ENCODE measurements at regions not wholly inside any gene's neighbourhood (a gene's known extent, or its start where the extent isn't known, plus 50 kb on each side); places are given as distances from the start of the nearest gene placed in this dataset.
"Not testable (repeated sequence)": the region's sequence is repeated elsewhere in the genome, so short reads cannot be mapped to it uniquely, and the experiment has no call there.

DNA sequence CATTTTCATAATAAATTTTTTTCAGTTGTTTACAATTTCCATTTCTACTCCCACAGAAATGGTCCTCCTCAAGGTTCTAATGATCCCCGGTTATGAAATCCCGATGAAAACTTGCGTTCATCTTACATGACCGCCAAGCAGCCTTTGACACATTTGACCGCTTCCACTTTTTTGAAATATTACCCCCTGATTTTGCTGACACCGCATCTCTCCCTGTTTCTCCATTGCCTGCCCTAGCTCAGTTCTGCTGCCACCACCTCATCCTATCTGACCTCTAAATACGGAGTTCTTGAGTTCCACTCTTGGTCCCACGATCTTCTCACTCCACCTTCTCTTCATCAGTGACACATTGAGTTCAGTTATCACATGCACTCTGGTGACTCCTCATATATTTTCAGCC lies 74.1 kb downstream of the SLC35B3 start:
- no peak for DNase-seq

DNA sequence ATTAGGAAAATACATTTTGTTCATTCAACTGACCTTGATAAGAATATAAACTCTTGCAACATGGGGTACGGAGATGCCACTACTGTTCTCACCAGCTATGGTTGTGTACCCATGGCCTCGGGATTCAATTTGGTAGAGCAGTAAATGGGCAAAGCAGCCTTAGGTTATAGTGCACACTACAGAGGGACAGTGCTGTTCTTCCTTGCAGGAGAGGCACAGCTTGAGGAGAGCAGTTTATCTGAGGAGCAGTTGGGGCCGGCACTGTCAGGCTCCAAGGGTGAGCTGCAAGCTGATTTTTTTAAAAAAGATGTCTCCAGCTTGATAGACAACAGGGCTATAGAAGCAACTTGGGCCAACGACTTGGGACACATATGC lies 82.4 kb downstream of the SLC35B3 start:
- DNase-seq, result no peak

DNA sequence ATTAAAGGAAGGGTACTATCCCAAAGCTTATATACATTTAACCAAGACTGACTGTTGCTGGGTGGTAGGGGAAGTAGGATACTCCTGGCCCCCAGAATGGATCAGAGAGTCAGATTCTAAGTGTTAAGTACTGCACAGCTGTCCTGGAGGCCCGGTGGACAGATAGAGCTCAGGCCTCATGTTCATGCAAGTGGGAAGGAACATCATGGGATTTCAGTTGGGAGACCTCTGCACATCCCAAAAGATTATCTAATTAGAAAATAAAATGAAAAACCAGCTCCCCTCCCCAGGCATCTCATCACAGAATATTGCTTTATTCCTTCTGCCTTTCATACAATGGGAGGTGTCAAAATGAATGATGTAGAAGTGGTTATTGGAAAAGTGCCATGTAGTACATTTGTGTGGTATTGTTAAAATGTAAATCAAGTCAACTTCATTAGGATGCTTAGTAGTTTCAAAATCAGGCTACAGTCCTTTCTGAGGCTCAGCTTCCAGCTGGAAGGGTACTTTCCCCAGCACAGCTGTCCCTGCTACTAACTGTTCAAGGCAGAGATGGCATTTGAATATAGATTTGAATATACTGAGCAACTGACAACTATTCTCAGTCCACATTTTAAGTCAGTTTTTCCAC lies 82.9 kb downstream of the SLC35B3 start:
- no peak for DNase-seq

DNA sequence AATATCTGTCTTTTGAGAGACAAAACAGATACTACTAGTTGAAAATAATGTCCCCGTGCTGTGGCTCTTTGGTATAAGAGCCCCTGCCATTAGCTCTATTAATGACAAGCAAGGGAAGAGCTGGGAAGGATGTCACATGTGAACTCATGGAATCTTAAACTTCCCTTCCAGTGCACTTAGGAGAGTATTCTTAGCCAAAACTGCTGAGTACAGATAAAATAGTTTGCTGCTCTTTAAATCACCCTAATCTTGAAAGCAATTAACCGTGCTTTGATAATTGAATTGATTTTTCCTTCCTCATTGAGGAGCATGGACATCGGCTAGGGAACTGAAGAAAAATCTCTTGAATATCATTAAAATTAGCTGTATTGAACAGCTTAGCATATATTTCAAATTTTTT lies 91.7 kb downstream of the SLC35B3 start:
- DNase-seq, result no peak

DNA sequence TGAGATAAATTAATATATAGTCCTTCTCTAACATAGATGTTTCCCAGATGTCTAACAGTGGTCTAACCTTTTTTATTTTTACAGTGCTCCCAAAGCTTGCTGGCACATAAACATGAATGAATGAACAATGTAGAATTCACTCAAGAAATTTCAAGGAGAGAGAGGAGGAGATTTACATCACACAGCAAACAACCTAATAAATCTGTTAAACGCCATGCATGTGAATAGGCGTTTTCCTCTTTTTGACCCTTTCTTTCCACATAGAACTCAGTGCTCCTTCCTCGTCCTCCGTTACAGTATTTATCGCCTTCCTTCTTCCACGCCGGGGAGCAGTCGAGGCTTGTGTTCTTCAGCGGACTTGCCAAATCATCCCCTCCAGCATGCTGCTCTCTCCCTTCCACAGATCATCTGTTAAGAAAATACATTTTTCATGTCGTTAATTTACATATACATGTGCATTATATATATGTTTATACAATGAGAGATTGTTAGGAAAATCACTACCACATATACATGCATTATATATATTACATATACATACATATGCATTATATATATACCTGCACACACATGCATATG lies 93.0 kb downstream of the SLC35B3 start:
- no peak for DNase-seq

DNA sequence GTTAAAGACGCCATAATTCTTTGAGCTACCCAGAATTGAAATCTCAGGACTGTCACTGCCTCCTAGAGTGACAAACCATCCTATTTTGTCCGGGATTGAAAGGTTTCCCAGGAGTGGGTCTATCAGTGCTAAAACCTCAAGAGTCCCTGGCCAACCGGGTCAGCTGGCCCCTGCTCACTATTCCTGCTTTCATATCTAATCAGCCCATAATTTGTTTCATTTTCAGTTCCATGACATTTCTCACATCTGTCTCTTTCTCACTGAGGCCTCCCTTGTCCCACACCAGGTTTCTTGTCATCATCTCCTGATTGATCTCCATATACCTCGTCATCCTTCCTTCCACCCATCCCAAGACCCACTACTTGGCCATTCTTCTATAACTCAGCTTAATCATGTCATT lies 98.2 kb downstream of the SLC35B3 start:
- no peak for DNase-seq

DNA sequence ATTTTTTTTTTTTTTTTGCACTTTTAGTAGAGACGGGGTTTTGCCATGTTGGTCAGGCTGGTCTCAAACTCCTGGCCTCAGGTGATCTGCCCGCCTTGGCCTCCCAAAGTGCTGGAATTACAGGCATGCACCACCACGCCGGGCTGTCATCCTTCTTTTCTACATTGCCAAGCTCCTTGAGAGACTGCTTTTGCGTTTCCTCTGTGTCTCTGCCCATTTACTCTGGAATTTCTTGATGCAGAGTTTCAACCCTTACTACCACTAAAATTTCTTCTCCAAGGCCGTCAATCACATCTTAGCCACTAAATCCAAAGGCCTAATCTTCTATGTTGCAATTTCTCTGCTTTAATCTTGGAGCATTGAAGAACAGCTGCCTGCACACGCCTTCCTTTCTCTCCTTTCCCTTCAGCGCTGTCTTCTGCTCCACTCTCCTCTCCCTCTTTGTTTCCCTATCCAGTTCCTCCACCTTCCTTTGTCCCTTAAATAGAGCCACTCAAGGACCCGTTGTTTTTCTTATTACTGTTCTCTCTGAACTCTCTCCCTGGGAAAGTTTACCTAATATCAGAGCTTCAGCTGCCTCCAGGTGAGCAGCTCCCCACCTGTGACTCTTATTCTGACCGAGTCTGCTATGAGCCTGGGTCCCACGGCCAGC lies 98.8 kb downstream of the SLC35B3 start:
- DNase-seq, result no peak

DNA sequence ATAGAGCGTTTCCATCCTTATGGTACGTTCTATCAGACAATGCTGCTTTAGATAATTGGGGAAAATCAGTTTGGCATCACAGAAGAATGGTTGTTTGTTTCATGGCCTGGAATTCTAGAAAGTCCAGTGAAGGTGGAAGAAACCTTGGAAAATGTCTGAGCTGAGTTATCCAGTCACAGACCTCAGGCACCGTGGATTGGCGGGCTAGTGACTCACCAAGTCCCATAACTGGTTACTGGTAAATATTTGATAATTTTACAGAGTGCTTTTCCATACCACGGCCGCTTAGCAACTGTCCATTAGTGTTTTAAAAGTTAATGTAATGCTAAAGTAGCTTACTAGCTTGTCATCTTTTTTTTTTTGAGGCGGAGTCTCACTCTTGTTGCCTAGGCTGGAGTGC lies 99.4 kb downstream of the SLC35B3 start:
- no peak for DNase-seq

DNA sequence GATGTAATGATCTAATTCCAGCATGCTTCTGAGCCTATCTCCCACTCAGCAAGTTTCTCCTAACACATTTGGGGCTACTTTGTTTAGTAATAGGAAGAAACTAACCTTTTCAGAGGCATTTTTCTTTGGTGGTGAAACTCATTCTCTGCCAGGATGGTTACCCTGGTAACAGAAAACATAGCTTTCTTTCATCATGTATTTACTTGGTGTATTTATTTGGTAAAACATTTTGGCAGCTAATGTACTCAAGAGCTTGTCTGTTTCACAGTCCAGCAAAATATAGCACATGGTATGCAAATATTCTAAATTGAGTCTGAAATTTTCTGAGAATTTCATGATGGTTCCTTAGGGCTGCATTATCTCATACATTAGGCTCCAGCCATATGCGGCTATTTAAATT lies 100.0 kb downstream of the SLC35B3 start:
- no peak for DNase-seq

DNA sequence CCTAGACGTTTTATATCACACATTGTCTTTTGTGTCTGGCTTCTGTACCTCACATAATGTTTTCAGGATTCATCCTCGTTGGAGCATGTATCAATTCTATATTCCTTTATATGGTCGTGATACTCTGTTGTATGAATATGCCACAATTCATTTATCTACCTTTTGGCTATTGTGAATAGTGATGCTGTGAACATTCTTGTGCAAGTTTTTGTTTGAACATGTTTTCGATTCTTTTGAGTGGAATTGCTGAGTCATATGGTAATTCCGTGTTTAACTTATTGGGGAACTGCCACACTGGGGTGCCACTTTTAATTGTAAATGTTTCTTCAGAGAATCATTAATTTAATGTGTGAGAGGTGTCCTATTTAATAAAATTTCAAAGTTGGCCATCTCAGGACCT lies 101.2 kb downstream of the SLC35B3 start:
- DNase-seq, result no peak

DNA sequence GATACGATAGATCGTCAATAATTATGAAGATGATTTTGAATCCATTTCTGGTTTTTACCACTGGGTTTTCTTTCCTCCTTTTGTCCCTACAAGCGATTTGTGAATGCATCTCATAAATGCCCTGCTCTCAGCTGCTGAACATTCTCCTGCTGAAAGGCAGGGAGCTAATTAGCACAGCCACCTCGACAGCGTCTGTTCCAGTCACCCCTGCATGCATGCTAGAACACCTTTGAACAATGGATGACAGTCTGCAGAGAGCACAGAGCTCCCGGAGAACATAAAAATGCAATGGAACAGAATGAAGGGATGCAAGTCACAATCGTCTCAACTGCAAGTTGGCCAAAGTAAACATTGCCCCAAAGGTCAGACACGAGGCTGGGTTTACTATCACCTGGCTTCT lies 105.8 kb downstream of the SLC35B3 start:
- DNase-seq, result no peak

DNA sequence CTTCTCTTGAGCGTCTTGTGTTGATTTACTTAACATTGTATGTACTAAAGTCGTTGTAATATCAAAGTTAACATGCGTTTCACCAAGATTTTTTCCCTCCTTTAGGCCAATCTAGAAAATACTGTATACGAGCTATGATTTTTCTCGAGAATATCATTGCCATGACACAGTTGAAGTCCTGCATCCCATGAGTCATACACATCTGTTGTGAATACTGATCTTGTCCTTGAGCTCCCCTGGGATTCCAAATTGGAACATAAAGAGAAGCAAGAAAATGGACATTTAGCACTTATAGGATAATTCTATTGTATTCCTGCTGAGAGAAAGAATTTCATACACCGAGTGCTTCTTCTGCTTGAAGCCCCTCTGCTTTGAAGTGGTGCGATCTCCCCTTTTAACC lies 109.6 kb downstream of the SLC35B3 start:
- DNase-seq, result no peak

DNA sequence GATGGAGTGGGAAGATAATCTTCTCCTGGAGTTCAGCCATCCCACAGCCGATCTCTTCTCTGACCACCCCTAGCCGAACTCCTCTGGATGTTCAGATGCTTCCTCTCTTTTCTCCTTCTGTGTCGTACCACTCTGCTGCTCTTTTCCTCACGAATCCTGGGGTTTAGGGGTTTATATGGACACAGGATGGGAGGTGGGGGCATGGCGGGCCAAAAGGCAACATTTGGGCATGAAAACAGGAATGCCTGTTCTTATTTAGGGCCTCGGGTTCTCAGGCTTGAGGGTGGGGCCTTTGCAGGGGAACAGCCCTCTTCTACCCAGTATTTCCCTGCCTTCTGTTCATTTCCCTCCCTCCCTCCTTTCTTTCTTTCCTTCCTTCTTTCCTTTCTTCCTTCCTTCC lies 112.7 kb downstream of the SLC35B3 start:
- no peak for DNase-seq

DNA sequence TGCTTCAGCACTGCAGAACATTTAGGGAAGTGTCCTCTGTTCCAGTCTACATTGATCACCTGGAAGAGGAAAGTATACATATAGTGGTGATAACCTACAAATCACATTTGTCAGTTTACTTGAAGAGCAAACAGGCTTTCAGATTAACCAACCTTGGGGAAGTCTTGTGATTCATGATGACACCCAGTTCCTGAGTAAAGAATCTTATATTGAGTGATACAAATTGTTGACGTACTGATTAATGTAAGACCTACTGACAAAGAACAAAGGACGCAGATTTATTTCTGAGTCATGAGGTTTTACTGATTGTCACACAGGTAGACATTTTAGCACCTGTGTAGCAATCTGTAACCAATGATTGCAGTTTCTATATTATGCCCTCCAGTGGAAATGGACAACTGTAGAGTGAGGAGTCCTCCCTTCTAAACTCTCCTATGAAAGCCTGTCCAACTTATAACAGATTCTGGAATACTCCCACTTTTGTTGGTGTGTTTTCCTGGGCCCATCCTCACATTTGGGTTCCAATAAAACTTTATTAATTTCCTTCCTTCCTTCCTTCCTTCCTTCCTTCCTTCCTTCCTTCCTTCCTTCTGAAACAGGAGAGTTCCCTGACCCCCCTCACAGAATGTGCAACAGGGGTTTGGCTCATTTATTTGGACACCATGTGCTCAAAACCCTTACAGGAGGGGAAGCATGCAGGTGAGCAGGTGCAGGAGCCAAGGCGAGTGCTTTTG lies 113.5 kb downstream of the SLC35B3 start:
- DNase-seq, result no peak

DNA sequence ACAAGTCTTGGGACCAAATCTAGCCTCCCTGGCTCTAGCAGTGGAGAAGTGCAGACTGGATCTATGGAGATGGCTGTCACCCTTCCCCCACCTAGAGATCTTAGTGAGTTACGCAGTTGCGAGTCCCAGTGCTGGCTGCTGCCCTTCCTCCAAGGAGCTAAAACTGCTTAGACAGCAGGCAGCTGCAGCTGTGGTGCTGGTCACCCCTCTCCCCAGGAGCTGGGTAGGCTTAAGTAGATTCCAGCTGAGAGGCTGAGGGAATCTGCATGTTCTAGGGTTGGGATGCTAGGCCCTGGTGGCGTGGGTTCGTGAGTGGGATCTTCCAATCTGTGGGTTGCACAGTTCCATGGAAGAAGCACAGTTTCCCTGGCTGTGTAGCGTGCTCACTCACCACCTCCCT lies 120.2 kb downstream of the SLC35B3 start:
- no peak for DNase-seq

DNA sequence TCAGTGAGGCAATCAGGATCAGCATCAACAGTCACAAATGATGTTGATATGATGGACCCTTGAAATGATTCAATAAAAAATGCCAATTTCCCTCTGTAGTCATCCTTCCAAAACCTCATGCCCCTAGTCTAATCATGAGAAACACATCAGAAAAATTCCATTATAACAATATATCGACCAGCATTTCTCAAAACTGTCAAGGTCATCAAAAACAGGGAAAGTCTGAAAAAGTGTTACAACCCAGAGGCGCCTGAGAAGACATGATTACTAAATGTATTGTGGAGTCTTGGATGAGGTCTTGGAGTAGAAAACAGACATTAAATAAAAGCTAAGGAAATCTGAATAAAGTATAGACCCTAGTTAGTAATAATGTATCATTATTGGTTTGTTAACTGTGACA lies 133.8 kb downstream of the SLC35B3 start:
- no peak for DNase-seq

DNA sequence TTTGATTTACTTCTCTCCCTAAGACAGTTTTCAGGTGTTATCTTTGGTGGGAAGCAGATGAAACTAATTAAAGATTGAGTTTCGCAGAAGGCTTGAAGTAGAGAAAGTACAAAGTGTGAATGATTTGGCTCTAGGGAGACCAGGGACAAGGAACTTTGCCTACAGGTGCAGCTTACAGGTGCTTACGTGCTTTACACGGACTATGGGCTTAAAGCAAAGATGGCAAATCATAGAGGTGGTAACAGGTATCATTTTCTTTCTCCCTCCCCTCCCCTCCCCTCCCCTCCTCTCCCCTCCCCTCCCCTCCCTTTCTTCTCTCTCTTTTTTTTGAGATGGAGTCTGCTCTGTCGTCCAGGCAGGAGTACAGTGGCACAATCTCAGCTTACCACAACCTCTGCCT lies 136.3 kb downstream of the SLC35B3 start:
- no peak for DNase-seq

DNA sequence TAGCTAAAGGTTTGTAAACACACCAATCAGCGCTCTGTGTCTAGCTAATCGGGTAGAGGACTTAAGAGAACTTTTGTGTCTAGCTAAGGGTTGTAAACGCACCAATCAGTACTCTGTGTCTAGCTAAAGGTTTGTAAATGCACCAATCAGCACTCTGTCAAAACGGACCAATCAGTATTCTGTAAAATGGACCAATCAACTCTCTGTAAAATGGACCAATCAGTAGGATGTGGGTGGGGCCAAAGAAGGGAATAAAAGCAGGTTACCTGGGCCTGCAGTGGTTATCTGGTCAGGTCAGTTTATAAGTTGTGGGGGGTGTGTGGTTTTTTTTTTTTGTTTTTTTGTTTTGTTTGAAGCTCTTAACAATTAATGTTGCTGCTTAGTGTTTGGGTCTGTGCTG lies 152.4 kb downstream of the SLC35B3 start:
- not testable (repeated sequence) for DNase-seq

DNA sequence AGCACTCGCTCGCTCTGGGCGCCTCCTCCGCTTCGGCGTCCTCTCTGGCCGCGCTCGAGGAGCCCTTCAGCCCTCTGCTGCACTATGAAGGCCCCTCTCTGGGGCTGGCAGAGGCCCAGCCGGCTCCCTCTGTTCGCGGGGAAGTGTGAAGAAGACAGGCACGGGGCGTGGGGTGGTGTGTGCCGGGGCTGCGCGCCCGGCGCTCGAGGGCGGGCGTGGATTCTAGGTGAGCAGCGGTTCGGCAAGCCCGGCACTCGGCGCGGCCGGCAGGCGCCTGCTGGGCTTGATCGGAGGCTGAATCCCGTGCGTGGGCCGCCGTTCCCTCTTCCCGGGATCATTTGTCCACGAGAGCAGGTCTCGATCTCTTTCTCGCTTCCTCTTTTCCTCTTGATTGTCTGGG lies 153.0 kb downstream of the SLC35B3 start:
- no peak for DNase-seq

DNA sequence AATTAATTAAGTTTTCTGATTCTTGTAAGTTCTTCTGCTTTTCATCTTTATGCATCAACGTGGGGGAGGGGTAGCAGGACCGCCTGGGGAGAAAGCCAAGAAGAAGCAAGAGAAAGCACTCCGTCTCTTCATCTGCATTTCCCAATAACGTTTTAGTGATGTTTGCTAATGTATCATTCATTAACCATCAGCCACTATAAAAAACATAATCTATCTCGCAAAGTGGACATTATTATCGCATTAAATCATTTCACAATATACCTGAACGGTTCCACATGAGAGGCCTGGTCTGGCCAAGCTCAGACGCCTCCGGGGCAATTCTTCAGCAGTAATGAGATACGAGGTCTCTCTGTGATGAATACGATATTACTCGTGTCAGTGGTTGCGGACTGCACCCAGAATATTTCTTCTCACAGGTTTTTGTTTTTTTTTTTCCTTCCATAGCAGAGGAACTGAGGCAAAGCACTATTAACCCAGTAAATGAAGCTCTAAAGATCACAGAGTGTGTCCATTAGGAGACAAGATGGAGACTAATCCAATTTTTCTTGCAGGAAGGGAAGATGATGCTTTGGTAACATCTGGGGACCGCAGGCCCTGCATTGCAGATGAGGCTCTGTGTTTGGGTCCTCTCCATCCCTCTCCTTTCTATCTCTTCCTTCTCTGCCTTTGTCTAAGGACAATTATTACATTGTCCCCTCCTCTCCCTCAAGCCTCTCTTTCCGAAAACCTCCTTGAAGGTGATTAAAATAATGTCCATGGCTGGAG lies 156.1 kb downstream of the SLC35B3 start:
- no peak for DNase-seq

DNA sequence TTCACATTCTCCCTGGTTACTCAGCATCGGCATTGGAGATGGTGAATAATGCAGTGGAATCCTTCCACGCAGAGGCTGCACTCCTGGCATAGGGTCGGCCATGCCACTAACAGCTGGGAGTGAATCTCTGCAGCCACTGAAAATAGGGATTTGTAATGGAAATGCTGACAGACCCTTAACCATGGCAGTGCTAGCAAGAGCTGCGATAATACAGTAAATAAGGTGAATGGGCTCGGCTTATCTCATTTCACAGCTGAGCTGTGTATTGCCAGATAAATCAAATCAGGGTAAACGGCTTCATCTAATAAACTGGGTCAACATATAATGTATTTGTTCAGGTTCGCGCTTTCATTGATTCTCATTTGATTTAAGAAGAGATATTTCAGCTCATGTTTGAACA lies 156.8 kb downstream of the SLC35B3 start:
- DNase-seq, result no peak

DNA sequence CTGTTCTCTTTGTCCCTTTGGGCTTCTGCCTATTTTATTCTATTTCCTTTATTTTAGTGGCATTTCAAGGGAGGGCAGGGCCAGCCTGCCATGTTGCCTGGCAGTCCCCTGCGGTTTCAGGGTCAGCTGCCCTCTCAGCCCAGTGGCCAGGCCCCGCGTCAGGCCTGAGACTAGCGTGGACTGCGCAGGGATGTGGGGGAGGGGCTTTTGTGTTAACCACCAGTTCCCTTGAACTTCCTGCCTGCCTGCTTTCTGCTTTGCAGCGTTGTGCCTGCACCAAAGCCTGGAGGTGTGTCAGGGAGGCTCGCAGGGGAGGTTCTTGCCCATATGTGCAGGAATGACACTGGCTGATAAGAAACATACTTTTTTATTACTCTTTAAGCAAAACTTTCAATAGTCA lies 157.6 kb downstream of the SLC35B3 start:
- no peak for DNase-seq

DNA sequence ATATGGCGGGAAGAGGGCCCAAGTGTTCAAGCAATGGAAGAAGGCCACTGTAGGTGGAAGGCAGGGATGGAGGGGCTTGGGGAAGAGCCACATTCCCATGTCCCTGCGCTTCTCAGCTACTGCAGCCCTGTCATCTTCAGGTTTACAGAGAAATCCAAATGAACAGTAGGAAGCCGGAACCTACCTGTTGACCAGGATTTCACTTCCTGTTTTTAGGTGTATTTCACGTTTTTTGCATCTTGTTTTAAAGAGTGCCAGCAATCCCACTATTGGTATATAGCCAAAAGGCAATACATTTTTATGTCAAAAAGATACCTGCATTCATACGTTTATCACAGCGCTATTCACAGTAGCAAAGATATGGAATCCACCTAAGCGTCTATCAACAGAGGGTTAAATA lies 159.2 kb downstream of the SLC35B3 start:
- no peak for DNase-seq

All from SW 1271 (cell line).